K562 (cell line): ENCODE measurements at regions not wholly inside any gene's neighbourhood (a gene's known extent, or its start where the extent isn't known, plus 50 kb on each side); places are given as distances from the start of the nearest gene placed in this dataset.

ENCODE experiments used
- ATAC-seq: fragments of 200-7000 bp; cut with Tn5 transposase; 3 replicates; pipeline ENCODE4 v1.9.1; 2020; ENCODE audit warnings: moderate library complexity
- BruUV-seq: library from RNA; stranded (reverse); fragments of 400-500 nt; replicated peaks from 2 replicates; lab custom pipeline; 2021; lab: Mats Ljungman, UMichigan
- CTCF ChIA-PET: fragments of 300-600 bp; formaldehyde crosslinking; extraction: SDS; loops from one replicate; lab custom pipeline; 2021; ENCODE audit warnings: low intra/inter-chr PET ratio; lab: Yijun Ruan, JAX
- POLR2A ChIA-PET: fragments of 300-600, 350-650 bp; sonication (Branson Sonifier 250); formaldehyde crosslinking; extraction: SDS; loops from one replicate; lab custom pipeline; 2021; ENCODE audit warnings: antibody characterized with exemption, inconsistent platforms; lab: Yijun Ruan, JAX
- DNase-seq, 4 experiments: peaks; one replicate each; pipeline versions ENCODE4 v3.0.0 to v3.0.0-alpha.2; 2011 to 2018; ENCODE audit warnings: low spot score in 3 of 4, mixed read lengths in 3 of 4; ENCODE audit errors: extremely low read depth in 1 of 4
- FAIRE-seq: peaks from 2 replicates; lab custom pipeline; 2011; peaks lifted over from hg19 to GRCh38; lab: Jason Lieb, UNC
- H2AFZ ChIP-seq: 2 replicates; pipeline ENCODE4 v1.6.0; 2011; ENCODE audit warnings: low read depth, low read length, control low read depth, inconsistent platforms
- H3K27ac ChIP-seq: fragments of 200-600 bp; 3 replicates; pipeline ENCODE4 v1.8.0; 2011; ENCODE audit warnings: low read depth, mild to moderate bottlenecking, control low read depth, inconsistent platforms, low read length, moderate library complexity, mixed read lengths; ENCODE audit errors: extremely low read depth
- H3K27me3 ChIP-seq, 2 experiments: fragments of 300-600 bp in 1 of 2; 2 replicates in 1 of 2; 3 replicates in 1 of 2; pipeline versions ENCODE4 v1.6.0 to v1.8.0; 2011; ENCODE audit warnings: inconsistent platforms in 2 of 2, low read length in 2 of 2, mild to moderate bottlenecking in 1 of 2, mixed read lengths in 1 of 2, moderate library complexity in 1 of 2; ENCODE audit not compliant: control insufficient read depth in 2 of 2, insufficient read depth in 2 of 2
- H3K36me3 ChIP-seq: fragments of 300-600 bp; 3 replicates; pipeline ENCODE4 v1.8.0; 2011; ENCODE audit warnings: mild to moderate bottlenecking, low read length, inconsistent platforms; ENCODE audit not compliant: control insufficient read depth, insufficient read depth
- H3K4me1 ChIP-seq, 2 experiments: fragments of 200-600 bp in 1 of 2; replicated peaks in 1 of 2; 2 replicates in 1 of 2; 3 replicates in 1 of 2; pipeline versions ENCODE4 v1.5.1 to v1.8.0; 2011; ENCODE audit warnings: inconsistent platforms in 2 of 2, low read length in 2 of 2, mild to moderate bottlenecking in 1 of 2, mixed read lengths in 1 of 2, moderate library complexity in 1 of 2; ENCODE audit not compliant: control insufficient read depth in 2 of 2, insufficient read depth in 2 of 2
- H3K4me2 ChIP-seq: 2 replicates; pipeline ENCODE4 v1.6.1; 2011; ENCODE audit warnings: low read length, control low read depth, inconsistent platforms, mixed read lengths; ENCODE audit not compliant: insufficient read depth
- H3K4me3 ChIP-seq: fragments of 200-600 bp; sonication (generic), shearing (Covaris generic); 2 replicates; pipeline ENCODE4 v1.5.1; 2016; ENCODE audit warnings: control low read depth, inconsistent platforms
- H3K79me2 ChIP-seq: fragments of 200-600 bp; 3 replicates; pipeline ENCODE4 v1.8.0; 2011; ENCODE audit warnings: low read length, inconsistent platforms; ENCODE audit not compliant: control insufficient read depth, insufficient read depth
- H3K9ac ChIP-seq, 2 experiments: 2 replicates each; pipeline versions ENCODE4 v1.6.0 to v1.6.1; 2011; ENCODE audit warnings: low read depth in 2 of 2, low read length in 2 of 2, control low read depth in 1 of 2, inconsistent platforms in 1 of 2, mild to moderate bottlenecking in 1 of 2, mixed read lengths in 1 of 2; ENCODE audit not compliant: insufficient read depth in 1 of 2
- H3K9me1 ChIP-seq: one replicate; pipeline ENCODE4 v1.6.0; 2011; ENCODE audit warnings: inconsistent platforms, mild to moderate bottlenecking, low read length, moderate library complexity; ENCODE audit not compliant: control insufficient read depth, insufficient read depth
- H3K9me3 ChIP-seq: replicated peaks from 2 replicates; pipeline ENCODE4 v1.5.1; 2011; ENCODE audit warnings: low read depth, low read length, inconsistent platforms; ENCODE audit not compliant: control insufficient read depth, insufficient read depth
- H4K20me1 ChIP-seq: replicated peaks from 2 replicates; pipeline ENCODE4 v1.6.1; 2011; ENCODE audit warnings: low read length, inconsistent platforms, mixed read lengths; ENCODE audit not compliant: control insufficient read depth, insufficient read depth
- ATF1 ChIP-seq, 2 experiments: fragments of 450-650 bp in 1 of 2; IDR thresholded peaks; 2 replicates each; pipeline ENCODE4 v1.6.1; 2016; ENCODE audit warnings: missing compliant biosample characterization in 1 of 2, missing genetic modification characterization in 1 of 2
- BRF2 ChIP-seq: IDR thresholded peaks from 3 replicates; pipeline ENCODE4 v1.6.1; 2011; ENCODE audit warnings: borderline replicate concordance, mild to moderate bottlenecking; ENCODE audit not compliant: insufficient read length, insufficient read depth
- CBX8 ChIP-seq: fragments of 200-600 bp; sonication (generic); IDR thresholded peaks from 2 replicates; pipeline ENCODE4 v1.6.1; 2012; ENCODE audit warnings: borderline replicate concordance, mixed run types, low read depth, mild to moderate bottlenecking, moderate library complexity, mixed read lengths, low read length, control low read depth, inconsistent platforms; ENCODE audit not compliant: poor library complexity, severe bottlenecking; ENCODE audit errors: extremely low read depth
- CC2D1A ChIP-seq: fragments of 450-650 bp; IDR thresholded peaks from 2 replicates; pipeline ENCODE4 v1.6.1; 2017; ENCODE audit warnings: mild to moderate bottlenecking
- ETV5 ChIP-seq: sonication (generic); formaldehyde crosslinking; IDR thresholded peaks from 2 replicates; pipeline ENCODE4 v1.4.0; 2020; ENCODE audit warnings: low read depth, mild to moderate bottlenecking, missing genetic modification reagents
- MBD2 ChIP-seq: sonication (generic); IDR thresholded peaks from 2 replicates; pipeline ENCODE4 v1.6.1; 2016; ENCODE audit warnings: low read depth, borderline replicate concordance
- MTF1 ChIP-seq: fragments of 250-450 bp; sonication (Bioruptor Pico); IDR thresholded peaks from 2 replicates; pipeline ENCODE4 v1.9.0; 2021; ENCODE audit warnings: moderate library complexity, mild to moderate bottlenecking, inconsistent platforms, borderline replicate concordance
- NR3C1 ChIP-seq: sonication (generic); formaldehyde crosslinking; IDR thresholded peaks from 2 replicates; pipeline ENCODE4 v1.8.1; 2022; ENCODE audit warnings: missing genetic modification reagents
- YY1 ChIP-seq, 3 experiments: IDR thresholded peaks; 2 replicates each; pipeline ENCODE4 v1.6.1; 2011; ENCODE audit warnings: low read length in 2 of 3, mild to moderate bottlenecking in 2 of 3, moderate library complexity in 2 of 3, borderline replicate concordance in 1 of 3, control low read depth in 1 of 3, low read depth in 1 of 3; ENCODE audit not compliant: insufficient read depth in 3 of 3, insufficient replicate concordance in 2 of 3, control insufficient read depth in 1 of 3, insufficient read length in 1 of 3; ENCODE audit errors: extremely low read depth in 1 of 3
- ZNF239 ChIP-seq: fragments of 250-450 bp; sonication (Bioruptor Pico); IDR thresholded peaks from 2 replicates; pipeline ENCODE4 v1.4.0; 2020; ENCODE audit warnings: mild to moderate bottlenecking
- ZNF277 ChIP-seq: fragments of 250-450 bp; sonication (Bioruptor Pico); IDR thresholded peaks from 2 replicates; pipeline ENCODE4 v1.8.0; 2022; ENCODE audit warnings: inconsistent platforms, mild to moderate bottlenecking, moderate library complexity, borderline replicate concordance
- WGBS: fragments of 100-300 bp; shearing (Covaris generic); methylation state at CpG from one replicate; pipeline ENCODE4 v1.1.6; 2016; ENCODE audit warnings: low coverage, mixed read lengths; ENCODE audit not compliant: insufficient coverage; ENCODE audit errors: missing lambda C conversion rate; 5-methylcytosine and 5-hydroxymethylcytosine counted together
- in situ Hi-C: fragments of 300-500 bp; cut with MboI; formaldehyde crosslinking; loops from 4 replicates; pipeline ENCODE4 v1.15.0; 2018; ENCODE audit warnings: inconsistent platforms, mixed read lengths
- intact Hi-C: fragments of 100-400 bp; cut with micrococcal nuclease; formaldehyde crosslinking; loops from 2 replicates; pipeline ENCODE4 v1.14.2; 2022
- TF ChIP-seq, protein P1 (sequence below): fragments of 450-650 bp; formaldehyde crosslinking; IDR thresholded peaks from 2 replicates; pipeline ENCODE4 v1.4.0; 2020; ENCODE audit warnings: mild to moderate bottlenecking

DNA sequence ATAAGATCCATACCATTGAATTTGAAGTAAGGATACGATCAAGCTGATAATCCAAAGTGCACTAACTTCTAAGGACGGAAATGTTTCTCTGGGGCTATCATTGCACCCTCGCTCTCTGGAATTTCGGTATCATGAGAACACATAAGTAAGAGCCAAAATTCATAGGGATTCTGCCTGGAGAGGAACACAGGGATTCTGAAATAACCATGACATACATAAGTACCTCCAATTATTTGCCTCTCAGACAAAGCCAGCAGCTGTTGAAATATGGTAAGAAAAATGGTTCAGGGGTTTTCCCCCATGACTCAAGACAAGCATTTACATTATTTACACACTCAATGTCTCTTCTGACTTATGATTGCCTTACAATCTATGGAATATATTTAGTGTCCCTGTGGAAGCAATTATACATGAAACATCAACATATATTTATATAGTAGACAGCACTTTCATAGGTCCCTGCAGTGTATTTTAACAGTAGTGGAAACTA is 1123.6 kb upstream of the SEL1L start:
- no peak for DNase-seq
- Histone ChIP-seq H3K4me2 (no peak overlapping the region), H3K9me3 (no peaks in the 10 kb centered on the region), H2AFZ (no peak overlapping the region)
- ATAC-seq: no peak
- TF ChIP-seq ZNF277: no peak
- TF ChIP-seq ZNF239 (CRISPR knock-in tag): no peak
- TF ChIP-seq NR3C1 (CRISPR knock-in tag): no peak
- no peak for TF ChIP-seq MBD2
- no peak for TF ChIP-seq ATF1 (CRISPR knock-in tag; IDR thresholded peaks at IDR 0.05)
- no peak for TF ChIP-seq ATF1 (tag; IDR thresholded peaks at IDR 0.05)
- TF ChIP-seq ETV5 (CRISPR knock-in tag): no peak
- no peak for TF ChIP-seq YY1 (IDR thresholded peaks at IDR 0.05; ENCODE audit: borderline replicate concordance in 1 of 3, control insufficient read depth in 1 of 3, extremely low read depth in 1 of 3, insufficient read depth in 3 of 3, insufficient read length in 1 of 3, insufficient replicate concordance in 2 of 3, low read depth in 1 of 3, low read length in 2 of 3)
- TF ChIP-seq CC2D1A: no peak
- no peak for TF ChIP-seq CBX8
- TF ChIP-seq, protein P1, sequence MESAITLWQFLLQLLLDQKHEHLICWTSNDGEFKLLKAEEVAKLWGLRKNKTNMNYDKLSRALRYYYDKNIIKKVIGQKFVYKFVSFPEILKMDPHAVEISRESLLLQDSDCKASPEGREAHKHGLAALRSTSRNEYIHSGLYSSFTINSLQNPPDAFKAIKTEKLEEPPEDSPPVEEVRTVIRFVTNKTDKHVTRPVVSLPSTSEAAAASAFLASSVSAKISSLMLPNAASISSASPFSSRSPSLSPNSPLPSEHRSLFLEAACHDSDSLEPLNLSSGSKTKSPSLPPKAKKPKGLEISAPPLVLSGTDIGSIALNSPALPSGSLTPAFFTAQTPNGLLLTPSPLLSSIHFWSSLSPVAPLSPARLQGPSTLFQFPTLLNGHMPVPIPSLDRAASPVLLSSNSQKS: no peak
- no peak for TF ChIP-seq MTF1
- no peak for TF ChIP-seq BRF2
- TF ChIP-seq, all 486 proteins: peak for 0
- H4K20me1 ChIP-seq: no peaks in the 10 kb centered on the region
- no peak overlapping the region for H3K27ac ChIP-seq
- ChIA-PET CTCF (interaction anchor here (0.7 kb wide), 1 partner anchor 27 kb away, joined by 3 read pairs; no protein-coding TSS in a partner anchor), POLR2A (no interaction called here)
- H3K9me1 ChIP-seq: no peaks in the 10 kb centered on the region
- H3K4me3 ChIP-seq: no peak overlapping the region
- H3K79me2 ChIP-seq: no peaks in the 10 kb centered on the region
- no peak overlapping the region for H3K9ac ChIP-seq
- H3K36me3 ChIP-seq: no peaks in the 10 kb centered on the region
- H3K4me1 ChIP-seq: no peaks in the 10 kb centered on the region
- no TSS peak for BruUV-seq
- intact Hi-C loops (no loop called here), in situ Hi-C loops (no loop called here)
- FAIRE-seq: no peak
- no peaks in the 10 kb centered on the region for H3K27me3 ChIP-seq
- 0% methylated on average over 4 of the region's 4 CpGs for WGBS
